ENCODE measurements at regions not wholly inside any gene's neighbourhood (a gene's known extent, or its start where the extent isn't known, plus 50 kb on each side); places are given as distances from the start of the nearest gene placed in this dataset.

GRCh38 chr11:13110929-13111812 is 102.1 kb downstream of the RASSF10 start:
- H3K36me3 ChIP-seq = no peaks in the 10 kb centered on the region
- H3K27me3 ChIP-seq (replicated peaks) = peaks cover 6% of the 10 kb centered on the region; the same call in 1 of the 2 replicates
- H3K4me1 ChIP-seq (replicated peaks) = no peaks in the 10 kb centered on the region
- H3K27ac ChIP-seq = no peak overlapping the region
- DNase-seq (ENCODE audit: low read depth in 1 of 2, low spot score in 2 of 2) = no peak
- H3K4me3 ChIP-seq = no peak overlapping the region
- no peaks in the 10 kb centered on the region for H3K9me3 ChIP-seq (replicated peaks)

- Histone ChIP-seq H3K9me3 (replicated peaks) (no peaks in the 10 kb centered on the region), H3K27me3 (replicated peaks) (peaks cover 4% of the 10 kb centered on the region; the same call in 1 of the 2 replicates), H3K4me3 (no peak overlapping the region), H3K36me3 (no peaks in the 10 kb centered on the region), H3K4me1 (replicated peaks) (no peaks in the 10 kb centered on the region; the same call in 1 of the 2 replicates), H3K27ac (no peak overlapping the region)
- DNase-seq (ENCODE audit: low read depth in 1 of 2, low spot score in 2 of 2) = no peak
Observed at GRCh38 chr11:13111813-13112130, 102.7 kb downstream of the RASSF10 start.

- no peak overlapping the region for H3K27ac ChIP-seq
- no peaks in the 10 kb centered on the region for H3K36me3 ChIP-seq
- no peak overlapping the region for H3K4me3 ChIP-seq
- H3K4me1 ChIP-seq (replicated peaks) = peaks cover 26% of the 10 kb centered on the region
- no peaks in the 10 kb centered on the region; the same call in 1 of the 2 replicates for H3K9me3 ChIP-seq (replicated peaks)
- no peaks in the 10 kb centered on the region for H3K27me3 ChIP-seq (replicated peaks)
- no peak for DNase-seq (ENCODE audit: low read depth in 1 of 2, low spot score in 2 of 2)
Observed at GRCh38 chr11:13114566-13115379, 105.7 kb downstream of the RASSF10 start.

- DNase-seq (ENCODE audit: low read depth in 1 of 2, low spot score in 2 of 2) = no peak
- no peaks in the 10 kb centered on the region for H3K36me3 ChIP-seq
- no peak overlapping the region for H3K4me3 ChIP-seq
- peaks cover 31% of the 10 kb centered on the region for H3K4me1 ChIP-seq (replicated peaks)
- no peak overlapping the region for H3K27ac ChIP-seq
- no peaks in the 10 kb centered on the region; the same call in 1 of the 2 replicates for H3K9me3 ChIP-seq (replicated peaks)
- H3K27me3 ChIP-seq (replicated peaks) = no peaks in the 10 kb centered on the region
Observed at GRCh38 chr11:13115380-13115675, 106.2 kb downstream of the RASSF10 start.

DNA sequence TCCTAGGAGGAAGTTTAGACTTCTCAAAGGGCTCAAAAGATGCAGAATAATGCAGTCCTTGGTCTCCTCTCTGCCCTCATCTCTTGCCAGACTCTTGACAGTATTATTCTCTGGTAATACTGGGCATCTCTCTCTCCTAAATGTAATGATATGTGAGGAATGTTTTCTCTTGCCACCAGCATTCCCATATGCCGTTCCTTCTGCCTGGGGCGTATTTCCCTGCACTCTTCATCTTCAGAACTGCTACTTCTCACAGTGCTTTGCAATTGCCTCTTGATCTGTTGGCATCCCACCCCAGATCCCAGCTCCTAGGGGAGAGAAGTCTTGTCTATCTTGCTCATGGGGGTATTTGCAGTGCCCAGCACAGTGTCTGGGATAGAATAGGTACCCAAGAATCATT is 107.4 kb downstream of the RASSF10 start:
- Histone ChIP-seq H3K36me3 (no peaks in the 10 kb centered on the region), H3K9me3 (replicated peaks) (no peaks in the 10 kb centered on the region; the same call in 1 of the 2 replicates), H3K27me3 (replicated peaks) (no peaks in the 10 kb centered on the region), H3K4me1 (replicated peaks) (peaks cover 40% of the 10 kb centered on the region), H3K4me3 (no peak overlapping the region), H3K27ac (no peak overlapping the region)
- DNase-seq (ENCODE audit: low read depth in 1 of 2, low spot score in 2 of 2) = no peak

DNA sequence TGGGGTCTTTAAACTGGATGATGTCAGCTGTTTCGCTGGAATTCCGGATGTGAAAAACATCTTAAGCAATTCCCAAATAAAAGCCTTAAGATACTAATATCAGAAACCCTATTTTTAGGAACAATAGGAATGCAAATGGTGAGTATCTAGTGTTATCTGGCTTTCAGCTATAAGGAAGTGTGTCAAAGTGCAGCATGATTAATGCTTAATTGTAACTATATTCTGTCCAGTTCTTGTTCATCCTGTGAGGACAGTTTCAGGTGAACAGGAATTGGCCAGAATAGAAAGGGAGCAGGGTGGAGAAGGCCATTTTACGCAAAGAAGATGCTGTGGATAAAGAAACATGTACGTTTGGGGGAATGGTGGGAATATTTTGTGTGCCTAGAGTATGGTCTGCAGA is 108.2 kb downstream of the RASSF10 start:
- DNase-seq (ENCODE audit: low read depth in 1 of 2, low spot score in 2 of 2) = no peak
- Histone ChIP-seq H3K4me1 (replicated peaks) (peaks cover 40% of the 10 kb centered on the region), H3K27ac (no peak overlapping the region), H3K9me3 (replicated peaks) (no peaks in the 10 kb centered on the region; the same call in 1 of the 2 replicates), H3K36me3 (no peaks in the 10 kb centered on the region), H3K27me3 (replicated peaks) (no peaks in the 10 kb centered on the region), H3K4me3 (no peak overlapping the region)

- Histone ChIP-seq H3K4me3 (no peak overlapping the region), H3K27me3 (replicated peaks) (no peaks in the 10 kb centered on the region), H3K36me3 (no peaks in the 10 kb centered on the region), H3K27ac (peak overlapping the region; percentile 30), H3K9me3 (replicated peaks) (no peaks in the 10 kb centered on the region; the same call in 1 of the 2 replicates), H3K4me1 (replicated peaks) (peaks cover 40% of the 10 kb centered on the region)
- DNase-seq (ENCODE audit: low read depth in 1 of 2, low spot score in 2 of 2) = peak; percentile 91 to 93
Observed at GRCh38 chr11:13118194-13118593, 109.1 kb downstream of the RASSF10 start.

DNA sequence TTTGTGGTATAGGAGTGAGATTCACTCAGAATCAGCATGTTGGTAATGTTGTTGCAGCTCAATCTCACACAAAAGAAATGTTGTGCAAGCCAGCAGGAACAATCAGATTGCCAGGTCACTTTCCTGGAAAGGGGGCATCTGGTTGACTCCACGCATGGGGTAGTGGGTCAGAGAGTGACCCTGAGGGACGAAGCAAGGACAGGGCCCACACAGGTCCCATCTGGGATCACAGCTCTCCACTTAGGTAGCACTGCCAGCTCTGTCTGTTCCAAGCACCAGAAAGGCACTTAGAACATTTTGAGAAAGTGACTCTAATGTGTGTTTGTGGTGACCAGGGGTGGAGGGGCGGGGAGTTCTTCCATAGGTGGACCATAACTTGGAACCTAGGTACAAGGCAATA is 109.5 kb downstream of the RASSF10 start:
- Histone ChIP-seq H3K4me3 (no peak overlapping the region), H3K4me1 (replicated peaks) (peaks cover 40% of the 10 kb centered on the region), H3K27me3 (replicated peaks) (no peaks in the 10 kb centered on the region), H3K27ac (peak overlapping the region; percentile 12), H3K36me3 (no peaks in the 10 kb centered on the region), H3K9me3 (replicated peaks) (no peaks in the 10 kb centered on the region; the same call in 1 of the 2 replicates)
- DNase-seq (ENCODE audit: low read depth in 1 of 2, low spot score in 2 of 2) = no peak

DNA sequence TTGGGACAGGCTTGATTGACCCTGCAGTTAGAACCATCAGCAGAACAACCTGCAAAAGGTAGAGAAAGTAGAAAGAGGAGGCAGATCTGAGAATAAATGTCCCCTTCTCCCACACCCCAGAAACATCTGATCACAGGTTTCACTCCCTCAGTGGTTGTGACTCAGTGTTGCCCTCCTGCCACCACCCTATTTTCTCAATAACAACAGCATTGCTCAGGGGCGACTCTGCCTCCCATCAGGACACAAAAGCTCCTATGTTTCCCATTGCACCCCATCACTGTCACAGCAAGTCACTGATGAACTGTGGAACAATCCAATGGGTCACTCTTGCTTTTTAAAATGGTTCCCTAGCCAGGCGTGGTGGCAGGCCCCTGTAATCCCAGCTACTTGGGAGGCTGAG is 110.2 kb downstream of the RASSF10 start:
- no peaks in the 10 kb centered on the region; the same call in 1 of the 2 replicates for H3K9me3 ChIP-seq (replicated peaks)

DNA sequence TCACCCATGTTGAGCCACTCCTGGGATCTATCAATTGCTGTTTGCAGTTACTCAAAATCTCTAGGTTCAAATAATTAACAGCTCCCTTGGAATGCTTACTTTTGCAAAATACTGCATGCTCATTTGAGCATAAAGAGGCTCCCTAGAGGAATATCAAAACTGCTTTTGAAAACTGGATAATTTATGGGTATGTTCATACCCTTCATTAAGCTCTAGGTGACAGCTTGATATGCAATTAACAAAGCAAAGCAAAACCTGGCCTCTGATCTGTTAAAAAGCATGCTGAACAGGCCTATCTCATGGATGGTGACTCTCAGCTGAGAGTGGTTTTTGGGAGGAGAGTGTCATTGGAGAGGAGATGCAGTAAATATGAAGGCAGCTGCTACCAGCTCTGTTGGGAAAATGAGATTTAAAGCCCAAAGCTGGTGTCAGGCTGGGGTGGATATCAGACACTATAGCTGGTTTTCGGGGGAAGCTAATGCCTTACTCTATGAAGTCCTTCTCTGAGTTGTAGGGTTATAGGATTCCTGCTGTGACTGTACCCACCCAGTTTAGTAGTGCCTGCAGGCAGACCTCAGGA is 110.9 kb downstream of the RASSF10 start:
- H3K4me3 ChIP-seq = no peak overlapping the region
- H3K36me3 ChIP-seq = no peaks in the 10 kb centered on the region
- H3K9me3 ChIP-seq (replicated peaks) = no peaks in the 10 kb centered on the region; the same call in 1 of the 2 replicates
- peaks cover 40% of the 10 kb centered on the region for H3K4me1 ChIP-seq (replicated peaks)
- no peak overlapping the region for H3K27ac ChIP-seq
- no peaks in the 10 kb centered on the region for H3K27me3 ChIP-seq (replicated peaks)
- no peak for DNase-seq (ENCODE audit: low read depth in 1 of 2, low spot score in 2 of 2)

More for the DNA sequence above, 110.2 kb downstream of the RASSF10 start:
- DNase-seq (ENCODE audit: low read depth in 1 of 2, low spot score in 2 of 2) = no peak
- Histone ChIP-seq H3K27me3 (replicated peaks) (no peaks in the 10 kb centered on the region), H3K4me3 (no peak overlapping the region), H3K36me3 (no peaks in the 10 kb centered on the region), H3K27ac (0 out of 2 replicates have a peak overlapping the region, but pooled peaks have one; percentile 12), H3K4me1 (replicated peaks) (peaks cover 40% of the 10 kb centered on the region)

DNA sequence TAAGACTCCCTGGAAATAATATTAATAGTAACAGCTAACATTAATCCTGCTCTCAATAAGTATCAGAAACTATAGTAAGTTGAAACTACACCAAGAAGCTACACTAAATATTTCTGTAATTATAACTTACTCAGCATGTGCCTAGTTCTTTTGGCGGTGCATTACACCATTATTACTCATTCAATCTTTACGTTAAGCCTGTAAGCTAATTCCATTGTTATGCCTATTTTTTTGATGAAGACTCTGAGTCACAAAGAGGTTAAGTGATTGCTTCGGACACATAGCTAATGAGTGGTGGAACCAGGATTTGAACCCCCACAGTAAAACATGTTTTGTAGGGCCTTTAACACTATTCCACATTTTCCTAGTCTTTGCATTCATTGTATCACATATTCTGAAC is 111.6 kb downstream of the RASSF10 start:
- no peaks in the 10 kb centered on the region; the same call in 1 of the 2 replicates for H3K9me3 ChIP-seq (replicated peaks)
- no peaks in the 10 kb centered on the region for H3K36me3 ChIP-seq
- peak in 1 of 2 experiments; percentile 42 for DNase-seq (ENCODE audit: low read depth in 1 of 2, low spot score in 2 of 2)
- H3K27me3 ChIP-seq (replicated peaks) = no peaks in the 10 kb centered on the region
- H3K4me1 ChIP-seq (replicated peaks) = peaks cover 40% of the 10 kb centered on the region
- H3K27ac ChIP-seq = no peak overlapping the region
- H3K4me3 ChIP-seq = no peak overlapping the region

DNA sequence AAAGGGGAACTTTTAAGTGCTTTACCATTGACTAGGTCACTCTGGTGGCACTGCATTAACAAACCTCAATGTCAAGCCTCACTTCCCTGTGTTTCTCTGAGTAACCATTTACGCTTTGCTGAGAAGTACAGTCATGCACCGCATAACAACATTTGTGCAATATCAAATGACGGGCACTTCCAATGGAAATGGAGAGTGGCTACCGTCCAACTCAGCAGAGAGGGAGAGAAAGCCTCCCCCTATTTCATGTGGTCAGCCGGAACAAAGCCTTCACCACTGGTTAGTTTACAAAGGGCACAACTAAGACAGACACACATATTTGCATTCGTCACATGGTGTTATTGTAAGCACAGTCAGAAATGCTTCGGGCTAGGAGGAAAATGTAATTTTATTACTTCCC is 117.3 kb downstream of the RASSF10 start:
- H3K9me3 ChIP-seq (replicated peaks) = no peaks in the 10 kb centered on the region
- no peaks in the 10 kb centered on the region for H3K36me3 ChIP-seq
- H3K27ac ChIP-seq = peak overlapping the region; percentile 23; the same call in 1 of the 2 replicates
- peaks cover 17% of the 10 kb centered on the region for H3K4me1 ChIP-seq (replicated peaks)
- peak; percentile 94 to 97 for DNase-seq (ENCODE audit: low read depth in 1 of 2, low spot score in 2 of 2)
- no peak overlapping the region for H3K4me3 ChIP-seq
- H3K27me3 ChIP-seq (replicated peaks) = no peaks in the 10 kb centered on the region

GRCh38 chr11:13127161-13127560 is 118.0 kb downstream of the RASSF10 start:
- Histone ChIP-seq H3K4me3 (no peak overlapping the region), H3K36me3 (no peaks in the 10 kb centered on the region), H3K4me1 (replicated peaks) (peaks cover 17% of the 10 kb centered on the region), H3K9me3 (replicated peaks) (no peaks in the 10 kb centered on the region), H3K27ac (no peak overlapping the region), H3K27me3 (replicated peaks) (no peaks in the 10 kb centered on the region)
- no peak for DNase-seq (ENCODE audit: low read depth in 1 of 2, low spot score in 2 of 2)

GRCh38 chr11:13128354-13128753 is 119.2 kb downstream of the RASSF10 start:
- Histone ChIP-seq H3K27me3 (replicated peaks) (no peaks in the 10 kb centered on the region), H3K9me3 (replicated peaks) (no peaks in the 10 kb centered on the region), H3K36me3 (no peaks in the 10 kb centered on the region), H3K4me1 (replicated peaks) (peaks cover 17% of the 10 kb centered on the region), H3K4me3 (no peak overlapping the region), H3K27ac (no peak overlapping the region)
- DNase-seq (ENCODE audit: low read depth in 1 of 2, low spot score in 2 of 2) = no peak

Measured in SJSA1 (cell line).